ENCODE measurements at regions not wholly inside any gene's neighbourhood (a gene's known extent, or its start where the extent isn't known, plus 50 kb on each side); places are given as distances from the start of the nearest gene placed in this dataset.

- TF ChIP-seq EZH2 (IDR thresholded peaks at IDR 0.05; ENCODE audit: insufficient read depth, poor library complexity, severe bottlenecking) (no peak), EZH2phosphoT487 (IDR thresholded peaks at IDR 0.05; ENCODE audit: insufficient read depth, low read depth) (no peak)
Measured at GRCh38 chr7:136267822-136268221, 290.7 kb upstream of the MTPN start.

Measured in GM23248 (cell line).